ENCODE measurements at regions not wholly inside any gene's neighbourhood (a gene's known extent, or its start where the extent isn't known, plus 50 kb on each side); places are given as distances from the start of the nearest gene placed in this dataset.

DNA sequence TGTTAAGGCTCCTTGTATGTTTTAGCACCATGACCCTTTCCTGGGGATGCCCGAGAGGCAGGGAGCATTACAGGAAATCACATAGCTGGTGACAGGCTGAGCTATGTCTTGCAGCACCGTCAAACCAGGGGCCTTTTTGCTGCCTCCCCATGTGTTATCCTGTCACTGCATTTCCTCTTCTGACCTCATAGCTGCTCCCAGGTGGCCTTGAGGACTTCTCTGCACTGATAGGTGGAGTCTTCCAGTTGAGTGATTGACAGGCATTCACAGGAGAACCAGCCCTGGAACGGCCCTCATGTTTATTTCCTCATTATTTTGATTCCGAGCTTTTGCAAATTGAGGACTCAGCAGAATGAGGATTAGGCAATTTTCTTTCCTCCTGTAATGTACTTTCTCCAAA lies 349.6 kb downstream of the HAPSTR1 start:
- DNase-seq (ENCODE audit: extremely low read depth, low read depth), result no peak
- H3K4me3 ChIP-seq (replicated peaks; ENCODE audit: low read depth, low read length), result no peak overlapping the region
- TF ChIP-seq, protein P1, sequence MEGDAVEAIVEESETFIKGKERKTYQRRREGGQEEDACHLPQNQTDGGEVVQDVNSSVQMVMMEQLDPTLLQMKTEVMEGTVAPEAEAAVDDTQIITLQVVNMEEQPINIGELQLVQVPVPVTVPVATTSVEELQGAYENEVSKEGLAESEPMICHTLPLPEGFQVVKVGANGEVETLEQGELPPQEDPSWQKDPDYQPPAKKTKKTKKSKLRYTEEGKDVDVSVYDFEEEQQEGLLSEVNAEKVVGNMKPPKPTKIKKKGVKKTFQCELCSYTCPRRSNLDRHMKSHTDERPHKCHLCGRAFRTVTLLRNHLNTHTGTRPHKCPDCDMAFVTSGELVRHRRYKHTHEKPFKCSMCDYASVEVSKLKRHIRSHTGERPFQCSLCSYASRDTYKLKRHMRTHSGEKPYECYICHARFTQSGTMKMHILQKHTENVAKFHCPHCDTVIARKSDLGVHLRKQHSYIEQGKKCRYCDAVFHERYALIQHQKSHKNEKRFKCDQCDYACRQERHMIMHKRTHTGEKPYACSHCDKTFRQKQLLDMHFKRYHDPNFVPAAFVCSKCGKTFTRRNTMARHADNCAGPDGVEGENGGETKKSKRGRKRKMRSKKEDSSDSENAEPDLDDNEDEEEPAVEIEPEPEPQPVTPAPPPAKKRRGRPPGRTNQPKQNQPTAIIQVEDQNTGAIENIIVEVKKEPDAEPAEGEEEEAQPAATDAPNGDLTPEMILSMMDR (IDR thresholded peaks at IDR 0.05; ENCODE audit: low read depth, low read length, missing control alignments), result no peak

DNA sequence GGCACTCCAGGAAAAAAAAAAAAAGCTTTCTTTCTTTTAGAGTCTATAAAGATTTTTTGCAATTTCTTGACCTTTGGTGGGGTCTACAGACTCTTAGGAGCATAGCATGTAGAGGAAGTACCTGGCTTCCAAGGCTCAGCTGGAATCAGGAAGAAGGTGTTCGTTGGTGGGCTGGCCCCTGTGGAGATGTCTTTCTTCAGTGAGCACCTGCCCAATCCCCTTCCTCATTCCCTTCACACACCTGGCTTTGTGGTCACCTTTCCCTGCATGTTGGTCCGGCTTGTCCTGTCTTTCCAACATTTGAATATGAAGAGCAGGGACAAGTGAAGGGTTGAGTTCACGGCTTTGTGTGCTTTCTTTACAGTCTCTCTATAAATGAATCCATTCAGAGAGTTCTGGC lies 352.4 kb downstream of the HAPSTR1 start:
- H3K4me3 ChIP-seq (replicated peaks; ENCODE audit: low read depth, low read length), result no peak overlapping the region
- DNase-seq (ENCODE audit: extremely low read depth, low read depth), result no peak
- TF ChIP-seq, protein P1 (IDR thresholded peaks at IDR 0.05; ENCODE audit: low read depth, low read length, missing control alignments), result no peak

DNA sequence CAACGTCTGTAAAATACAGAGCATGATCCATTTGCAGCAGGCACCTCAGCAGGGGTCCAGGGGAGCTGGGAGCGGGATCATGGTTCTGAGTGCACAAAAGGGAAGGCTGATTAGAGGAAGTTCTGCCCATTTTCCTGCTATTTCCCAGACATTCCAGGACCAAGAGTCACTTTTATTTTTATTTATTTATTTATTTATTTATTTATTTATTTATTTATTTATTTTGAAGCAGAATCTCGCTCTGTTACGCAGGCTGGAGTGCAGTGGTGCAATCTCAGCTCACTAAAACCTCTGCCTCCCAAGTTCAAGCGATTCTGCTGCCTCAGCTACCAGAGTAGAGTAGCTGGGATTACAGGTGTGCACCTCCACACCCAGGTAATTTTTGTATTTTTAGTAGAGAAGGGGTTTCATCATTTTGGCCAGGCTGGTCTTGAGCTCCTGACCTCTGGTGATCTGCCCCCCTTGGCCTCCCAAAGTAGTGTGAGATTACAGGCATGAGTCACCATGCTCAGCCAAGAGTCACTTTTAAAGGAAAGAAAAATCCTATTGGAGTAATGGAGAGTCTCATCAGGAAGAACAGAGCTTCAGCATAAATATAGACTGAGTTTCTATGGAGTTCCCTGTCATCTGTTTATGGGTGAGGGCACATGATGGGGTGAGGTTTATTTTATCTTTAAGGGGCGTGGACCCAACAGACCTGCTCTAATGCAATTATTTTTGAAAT lies 355.2 kb downstream of the HAPSTR1 start:
- no peak for DNase-seq (ENCODE audit: extremely low read depth, low read depth)
- TF ChIP-seq, protein P1 (IDR thresholded peaks at IDR 0.05; ENCODE audit: low read depth, low read length, missing control alignments), result no peak

GRCh38 chr16:9447195-9447551 lies 355.7 kb downstream of the HAPSTR1 start:
- TF ChIP-seq, protein P1 (IDR thresholded peaks at IDR 0.05; ENCODE audit: low read depth, low read length, missing control alignments), result no peak
- no peak overlapping the region for H3K4me3 ChIP-seq (replicated peaks; ENCODE audit: low read depth, low read length)
- no peak for DNase-seq (ENCODE audit: extremely low read depth, low read depth)

More for the DNA sequence above, 355.2 kb downstream of the HAPSTR1 start:
- H3K4me3 ChIP-seq (replicated peaks; ENCODE audit: low read depth, low read length), result no peak overlapping the region

- DNase-seq (ENCODE audit: extremely low read depth, low read depth), result no peak
- no peak overlapping the region for H3K4me3 ChIP-seq (replicated peaks; ENCODE audit: low read depth, low read length)
- TF ChIP-seq, protein P1 (IDR thresholded peaks at IDR 0.05; ENCODE audit: low read depth, low read length, missing control alignments), result no peak
These were observed 356.3 kb downstream of the HAPSTR1 start for GRCh38 chr16:9447699-9448098.

- no peak for DNase-seq (ENCODE audit: extremely low read depth, low read depth)
- H3K4me3 ChIP-seq (replicated peaks; ENCODE audit: low read depth, low read length), result no peak overlapping the region
- TF ChIP-seq, protein P1 (IDR thresholded peaks at IDR 0.05; ENCODE audit: low read depth, low read length, missing control alignments), result no peak
These were observed 358.2 kb downstream of the HAPSTR1 start for GRCh38 chr16:9449597-9449996.

DNA sequence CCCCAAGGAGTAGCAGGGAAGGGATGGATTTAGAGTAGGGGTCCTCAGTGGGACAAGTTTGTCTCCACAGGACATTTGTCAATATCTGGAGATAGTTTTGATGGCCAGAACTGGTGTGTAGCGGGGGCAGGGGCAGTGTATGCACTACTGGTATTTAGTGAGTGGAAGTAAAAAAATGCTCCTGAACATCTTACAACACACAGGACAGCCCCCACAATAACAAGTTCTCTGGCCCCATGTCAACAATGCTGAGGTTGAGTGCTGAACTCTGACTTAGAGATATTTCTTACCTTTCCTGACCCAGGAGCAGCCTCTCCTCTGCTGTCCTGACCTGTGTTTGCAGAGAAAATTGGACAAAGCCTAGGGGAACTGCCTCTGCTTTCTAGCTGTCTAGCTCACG lies 365.8 kb downstream of the HAPSTR1 start:
- H3K4me3 ChIP-seq (replicated peaks; ENCODE audit: low read depth, low read length), result no peak overlapping the region
- no peak for DNase-seq (ENCODE audit: extremely low read depth, low read depth)
- TF ChIP-seq, protein P1 (IDR thresholded peaks at IDR 0.05; ENCODE audit: low read depth, low read length, missing control alignments), result no peak
